Panc1 (cell line): ENCODE measurements at regions not wholly inside any gene's neighbourhood (a gene's known extent, or its start where the extent isn't known, plus 50 kb on each side); places are given as distances from the start of the nearest gene placed in this dataset.

Experiments
- ATAC-seq: fragments of 200-7000 bp; cut with Tn5 transposase; 2 replicates; pipeline ENCODE4 v1.9.1; 2020; ENCODE audit warnings: mild to moderate bottlenecking, moderate library complexity
- BruUV-seq: library from RNA; stranded (reverse); fragments of 400-500 nt; replicated peaks from 2 replicates; lab custom pipeline; 2021; lab: Mats Ljungman, UMichigan
- CTCF ChIA-PET: fragments of 300-600 bp; sonication (Branson Sonifier 250); formaldehyde crosslinking; loops from one replicate; lab custom pipeline; 2022; ENCODE audit warnings: antibody characterized with exemption; lab: Charles Lee
- POLR2A ChIA-PET: fragments of 300-600 bp; sonication (Branson Sonifier 250); formaldehyde crosslinking; loops from one replicate; lab custom pipeline; 2022; ENCODE audit warnings: antibody characterized with exemption; lab: Charles Lee
- DNase-seq: peaks from one replicate; pipeline ENCODE4 v3.0.0-alpha.2; 2010; ENCODE audit warnings: low read depth, low spot score
- H3K27ac ChIP-seq: 2 replicates; pipeline ENCODE4 v1.5.1; 2011; ENCODE audit warnings: mild to moderate bottlenecking, low read length, inconsistent platforms
- H3K27me3 ChIP-seq: fragments of 200-500 bp; sonication (Bioruptor generic); 2 replicates; pipeline ENCODE4 v1.6.0; 2014; ENCODE audit warnings: low read length, inconsistent platforms; ENCODE audit not compliant: control insufficient read depth, insufficient read depth
- H3K36me3 ChIP-seq: fragments of 200-500 bp; sonication (Bioruptor generic); 2 replicates; pipeline ENCODE4 v1.5.1; 2014; ENCODE audit warnings: inconsistent platforms, mild to moderate bottlenecking, low read length, moderate library complexity; ENCODE audit not compliant: control insufficient read depth, insufficient read depth
- H3K4me1 ChIP-seq: 2 replicates; pipeline ENCODE4 v1.5.1; 2011; ENCODE audit warnings: inconsistent platforms, mild to moderate bottlenecking, low read length, moderate library complexity; ENCODE audit not compliant: control insufficient read depth, insufficient read depth
- H3K4me3 ChIP-seq, 2 experiments: 2 replicates each; pipeline ENCODE4 v1.5.1; 2011 to 2012; ENCODE audit warnings: low read depth in 2 of 2, low read length in 2 of 2, mild to moderate bottlenecking in 2 of 2, inconsistent platforms in 1 of 2, moderate library complexity in 1 of 2
- H3K9me3 ChIP-seq: fragments of 200-500 bp; sonication (Bioruptor generic); 2 replicates; pipeline ENCODE4 v1.5.1; 2014; ENCODE audit warnings: low read depth, mild to moderate bottlenecking, inconsistent platforms, low read length, moderate library complexity; ENCODE audit not compliant: control insufficient read depth, insufficient read depth
- POLR2AphosphoS5 ChIP-seq: IDR thresholded peaks from 2 replicates; pipeline ENCODE4 v1.6.1; 2012; ENCODE audit warnings: mild to moderate bottlenecking, low read depth, low read length, moderate library complexity
- SIN3A ChIP-seq: IDR thresholded peaks from 2 replicates; pipeline ENCODE4 v1.6.1; 2012; ENCODE audit warnings: low read depth, mild to moderate bottlenecking, low read length, moderate library complexity, borderline replicate concordance; ENCODE audit not compliant: insufficient read depth
- TCF7L2 ChIP-seq: IDR thresholded peaks from 2 replicates; pipeline ENCODE4 v1.6.1; 2011; ENCODE audit warnings: mild to moderate bottlenecking, low read depth, low read length, inconsistent platforms
- in situ Hi-C: cut with HindIII; loops from 2 replicates; pipeline ENCODE4 v1.10.0; 2016; ENCODE audit warnings: low sequenced_read_pairs, low pct_unique_long_range_greater_than_20kb
- intact Hi-C: fragments of 100-400 bp; cut with micrococcal nuclease; formaldehyde crosslinking; loops from one replicate; pipeline ENCODE4 v1.10.0; 2022; ENCODE audit not compliant: unreplicated experiment
- TF ChIP-seq, protein P1 (sequence below): fragments of 450-650 bp; IDR thresholded peaks from 2 replicates; pipeline ENCODE4 v1.5.1; 2017; ENCODE audit warnings: mild to moderate bottlenecking
- TF ChIP-seq, protein P2 (sequence below), 2 experiments: IDR thresholded peaks; 2 replicates each; pipeline ENCODE4 v1.6.1; 2011 to 2012; ENCODE audit warnings: low read depth in 2 of 2, control low read depth in 1 of 2, low read length in 1 of 2, mild to moderate bottlenecking in 1 of 2, moderate library complexity in 1 of 2; ENCODE audit not compliant: insufficient read depth in 1 of 2

DNA sequence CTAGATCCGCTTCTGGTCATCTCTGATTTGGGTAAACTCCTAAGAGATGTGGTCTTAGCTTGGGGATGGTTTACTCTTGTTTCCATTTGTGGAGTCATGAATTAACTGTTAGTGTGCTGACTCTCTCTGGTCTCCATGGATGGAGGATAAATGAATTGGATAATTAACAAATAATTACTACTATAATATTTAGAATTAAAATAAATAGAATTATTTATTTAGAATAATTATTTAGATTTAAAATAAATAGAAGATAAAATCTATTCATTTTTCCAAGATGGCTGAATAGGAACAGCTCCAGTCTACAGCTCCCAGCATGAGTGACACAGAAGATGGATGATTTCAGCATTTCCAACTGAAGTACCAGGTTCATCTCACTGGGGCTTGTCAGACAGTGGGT, 1587.4 kb upstream of the AGA start:
- Histone ChIP-seq H3K9me3 (no peaks in the 10 kb centered on the region), H3K27ac (no peak overlapping the region), H3K4me1 (no peaks in the 10 kb centered on the region), H3K36me3 (no peaks in the 10 kb centered on the region), H3K4me3 (no peak overlapping the region), H3K27me3 (no peaks in the 10 kb centered on the region)
- TF ChIP-seq POLR2AphosphoS5, result no peak
- TF ChIP-seq TCF7L2, result no peak
- TF ChIP-seq, protein P1, sequence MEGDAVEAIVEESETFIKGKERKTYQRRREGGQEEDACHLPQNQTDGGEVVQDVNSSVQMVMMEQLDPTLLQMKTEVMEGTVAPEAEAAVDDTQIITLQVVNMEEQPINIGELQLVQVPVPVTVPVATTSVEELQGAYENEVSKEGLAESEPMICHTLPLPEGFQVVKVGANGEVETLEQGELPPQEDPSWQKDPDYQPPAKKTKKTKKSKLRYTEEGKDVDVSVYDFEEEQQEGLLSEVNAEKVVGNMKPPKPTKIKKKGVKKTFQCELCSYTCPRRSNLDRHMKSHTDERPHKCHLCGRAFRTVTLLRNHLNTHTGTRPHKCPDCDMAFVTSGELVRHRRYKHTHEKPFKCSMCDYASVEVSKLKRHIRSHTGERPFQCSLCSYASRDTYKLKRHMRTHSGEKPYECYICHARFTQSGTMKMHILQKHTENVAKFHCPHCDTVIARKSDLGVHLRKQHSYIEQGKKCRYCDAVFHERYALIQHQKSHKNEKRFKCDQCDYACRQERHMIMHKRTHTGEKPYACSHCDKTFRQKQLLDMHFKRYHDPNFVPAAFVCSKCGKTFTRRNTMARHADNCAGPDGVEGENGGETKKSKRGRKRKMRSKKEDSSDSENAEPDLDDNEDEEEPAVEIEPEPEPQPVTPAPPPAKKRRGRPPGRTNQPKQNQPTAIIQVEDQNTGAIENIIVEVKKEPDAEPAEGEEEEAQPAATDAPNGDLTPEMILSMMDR, result no peak
- TF ChIP-seq, protein P2, sequence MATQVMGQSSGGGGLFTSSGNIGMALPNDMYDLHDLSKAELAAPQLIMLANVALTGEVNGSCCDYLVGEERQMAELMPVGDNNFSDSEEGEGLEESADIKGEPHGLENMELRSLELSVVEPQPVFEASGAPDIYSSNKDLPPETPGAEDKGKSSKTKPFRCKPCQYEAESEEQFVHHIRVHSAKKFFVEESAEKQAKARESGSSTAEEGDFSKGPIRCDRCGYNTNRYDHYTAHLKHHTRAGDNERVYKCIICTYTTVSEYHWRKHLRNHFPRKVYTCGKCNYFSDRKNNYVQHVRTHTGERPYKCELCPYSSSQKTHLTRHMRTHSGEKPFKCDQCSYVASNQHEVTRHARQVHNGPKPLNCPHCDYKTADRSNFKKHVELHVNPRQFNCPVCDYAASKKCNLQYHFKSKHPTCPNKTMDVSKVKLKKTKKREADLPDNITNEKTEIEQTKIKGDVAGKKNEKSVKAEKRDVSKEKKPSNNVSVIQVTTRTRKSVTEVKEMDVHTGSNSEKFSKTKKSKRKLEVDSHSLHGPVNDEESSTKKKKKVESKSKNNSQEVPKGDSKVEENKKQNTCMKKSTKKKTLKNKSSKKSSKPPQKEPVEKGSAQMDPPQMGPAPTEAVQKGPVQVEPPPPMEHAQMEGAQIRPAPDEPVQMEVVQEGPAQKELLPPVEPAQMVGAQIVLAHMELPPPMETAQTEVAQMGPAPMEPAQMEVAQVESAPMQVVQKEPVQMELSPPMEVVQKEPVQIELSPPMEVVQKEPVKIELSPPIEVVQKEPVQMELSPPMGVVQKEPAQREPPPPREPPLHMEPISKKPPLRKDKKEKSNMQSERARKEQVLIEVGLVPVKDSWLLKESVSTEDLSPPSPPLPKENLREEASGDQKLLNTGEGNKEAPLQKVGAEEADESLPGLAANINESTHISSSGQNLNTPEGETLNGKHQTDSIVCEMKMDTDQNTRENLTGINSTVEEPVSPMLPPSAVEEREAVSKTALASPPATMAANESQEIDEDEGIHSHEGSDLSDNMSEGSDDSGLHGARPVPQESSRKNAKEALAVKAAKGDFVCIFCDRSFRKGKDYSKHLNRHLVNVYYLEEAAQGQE (IDR thresholded peaks at IDR 0.05; ENCODE audit: insufficient read depth in 1 of 2, low read depth in 2 of 2, low read length in 1 of 2), result no peak
- no peak for TF ChIP-seq SIN3A
- ChIA-PET CTCF (no interaction called here), POLR2A (no interaction called here)
- in situ Hi-C loops (no loop called here), intact Hi-C loops (no loop called here)
- BruUV-seq, result no TSS peak
- ATAC-seq (no peak), DNase-seq (no peak)

- no peaks in the 10 kb centered on the region for H3K9me3 ChIP-seq
- H3K4me1 ChIP-seq, result no peaks in the 10 kb centered on the region
- ChIA-PET POLR2A (no interaction called here), CTCF (no interaction called here)
- TF ChIP-seq, protein P2 (IDR thresholded peaks at IDR 0.05; ENCODE audit: insufficient read depth in 1 of 2, low read depth in 2 of 2, low read length in 1 of 2), result no peak
- TF ChIP-seq SIN3A (no peak), TCF7L2 (no peak)
- TF ChIP-seq, protein P1, result no peak
- no peaks in the 10 kb centered on the region for H3K36me3 ChIP-seq
- in situ Hi-C loops (no loop called here), intact Hi-C loops (no loop called here)
- no peak overlapping the region for H3K27ac ChIP-seq
- no peak overlapping the region for H3K4me3 ChIP-seq
- no peaks in the 10 kb centered on the region for H3K27me3 ChIP-seq
- no TSS peak for BruUV-seq
- no peak for ATAC-seq
- DNase-seq, result no peak
Measured at GRCh38 chr4:179040259-179040658, 1598.0 kb upstream of the AGA start.
